GM21381 (cell line): ENCODE measurements at regions not wholly inside any gene's neighbourhood (a gene's known extent, or its start where the extent isn't known, plus 50 kb on each side); places are given as distances from the start of the nearest gene placed in this dataset.
"Not testable (repeated sequence)": the region's sequence is repeated elsewhere in the genome, so short reads cannot be mapped to it uniquely, and the experiment has no call there.

Source experiments
- ATAC-seq: cut with Tn5 transposase; IDR thresholded peaks from one replicate; pipeline ENCODE4 v1.9.1; 2021; ENCODE audit warnings: mild to moderate bottlenecking, moderate library complexity; ENCODE audit not compliant: unreplicated experiment

- no peak for ATAC-seq
Measured at GRCh38 chr6:103122766-103123601, 1729.5 kb downstream of the GRIK2 start.

DNA sequence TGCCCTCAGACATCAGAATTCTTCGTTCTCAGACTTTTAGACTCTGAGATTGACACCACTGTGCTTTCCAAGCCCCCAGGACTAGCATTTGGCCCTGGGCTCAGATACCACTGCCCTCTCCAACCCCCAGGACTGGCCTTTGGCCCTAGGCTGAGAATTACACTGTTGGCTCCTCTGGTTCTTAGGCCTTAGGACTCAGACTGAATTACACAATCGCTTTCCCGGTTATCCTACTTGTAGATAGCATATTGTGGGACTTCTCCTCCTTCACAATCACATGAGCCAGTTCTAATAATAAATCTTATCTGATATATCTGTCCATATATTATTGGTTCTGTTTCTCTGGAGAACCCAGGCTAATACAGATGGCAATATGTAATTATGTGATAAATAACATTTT is 1725.5 kb downstream of the GRIK2 start:
- no peak for ATAC-seq

DNA sequence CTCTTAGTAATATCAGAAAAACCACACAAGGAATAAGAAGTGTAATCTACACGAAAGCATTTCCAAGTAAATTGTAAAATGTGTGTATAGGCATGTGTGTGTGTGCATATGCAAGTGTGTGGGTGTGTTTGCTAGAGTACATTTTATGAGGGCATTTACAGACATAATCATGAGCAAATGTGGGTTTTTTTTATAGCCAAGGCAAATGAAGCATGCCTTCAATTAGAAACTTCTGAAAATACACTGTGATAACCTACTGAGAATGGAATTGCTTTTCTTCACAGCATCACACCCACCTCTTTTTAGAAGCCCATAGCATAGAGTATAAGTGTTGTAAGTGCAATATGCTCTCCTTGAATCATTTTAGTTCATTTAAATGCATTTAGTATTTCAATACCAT is 1721.1 kb downstream of the GRIK2 start:
- no peak for ATAC-seq

DNA sequence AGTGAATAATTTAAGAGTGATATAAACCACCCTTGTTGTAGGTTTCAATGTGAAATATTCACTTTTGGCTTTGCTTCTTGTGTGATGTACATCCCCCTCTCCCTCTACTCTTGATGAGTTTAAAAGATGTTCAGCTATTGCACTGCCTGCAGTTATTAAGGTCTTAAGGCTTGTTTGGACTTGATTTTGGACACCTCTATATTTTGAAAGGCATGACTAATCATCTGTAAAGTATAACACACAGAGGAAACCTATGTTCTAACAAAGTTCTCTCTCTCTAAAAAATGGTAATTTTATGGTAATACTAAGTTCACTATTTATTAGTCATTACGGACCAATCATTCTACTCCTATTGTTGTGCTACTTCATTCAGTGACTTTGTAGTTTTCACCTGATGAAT is 1719.9 kb downstream of the GRIK2 start:
- ATAC-seq: no peak

DNA sequence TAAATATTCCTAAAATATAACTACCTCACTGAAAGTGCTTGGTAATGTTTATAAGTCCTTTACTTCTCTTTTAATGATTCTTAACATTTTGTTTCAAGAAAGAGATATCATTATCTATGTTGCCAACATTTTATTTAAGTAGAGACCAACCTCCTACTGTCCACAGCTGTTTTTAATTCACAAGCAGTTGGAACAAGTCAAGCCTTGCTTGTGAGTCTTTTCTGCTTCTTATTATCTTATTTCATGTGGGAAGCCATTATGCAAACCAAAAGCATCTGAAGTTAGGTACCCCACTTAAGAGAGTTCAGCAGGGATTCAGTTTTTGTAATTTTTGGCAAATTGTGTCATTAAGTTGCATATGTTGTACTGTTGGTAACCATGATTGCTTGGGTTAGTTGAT is 1714.5 kb downstream of the GRIK2 start:
- no peak for ATAC-seq

- no peak for ATAC-seq
Measured at GRCh38 chr6:103105686-103106085, 1712.2 kb downstream of the GRIK2 start.

- no peak for ATAC-seq
Measured at GRCh38 chr6:103101267-103101666, 1707.8 kb downstream of the GRIK2 start.

- not testable (repeated sequence) for ATAC-seq
Measured at GRCh38 chr6:103092414-103092813, 1698.9 kb downstream of the GRIK2 start.

DNA sequence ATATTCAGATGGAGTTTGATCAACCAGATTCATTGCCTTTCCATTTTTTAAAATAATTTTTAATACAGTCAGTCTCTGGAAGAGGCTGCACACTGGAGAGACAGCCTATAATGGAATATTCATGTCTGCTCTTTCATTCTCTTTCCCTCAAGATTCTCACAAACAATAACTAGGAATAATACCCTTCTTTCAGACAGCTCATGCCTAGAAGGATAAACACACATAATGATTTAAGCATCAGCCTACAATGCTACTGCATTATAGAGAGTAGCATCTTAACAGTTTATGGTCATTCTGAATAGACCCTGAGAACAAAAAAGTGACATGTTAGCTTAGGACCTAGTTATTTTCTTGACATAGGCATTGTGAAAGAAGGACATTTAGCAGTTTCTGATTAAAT is 1692.3 kb downstream of the GRIK2 start:
- no peak for ATAC-seq

DNA sequence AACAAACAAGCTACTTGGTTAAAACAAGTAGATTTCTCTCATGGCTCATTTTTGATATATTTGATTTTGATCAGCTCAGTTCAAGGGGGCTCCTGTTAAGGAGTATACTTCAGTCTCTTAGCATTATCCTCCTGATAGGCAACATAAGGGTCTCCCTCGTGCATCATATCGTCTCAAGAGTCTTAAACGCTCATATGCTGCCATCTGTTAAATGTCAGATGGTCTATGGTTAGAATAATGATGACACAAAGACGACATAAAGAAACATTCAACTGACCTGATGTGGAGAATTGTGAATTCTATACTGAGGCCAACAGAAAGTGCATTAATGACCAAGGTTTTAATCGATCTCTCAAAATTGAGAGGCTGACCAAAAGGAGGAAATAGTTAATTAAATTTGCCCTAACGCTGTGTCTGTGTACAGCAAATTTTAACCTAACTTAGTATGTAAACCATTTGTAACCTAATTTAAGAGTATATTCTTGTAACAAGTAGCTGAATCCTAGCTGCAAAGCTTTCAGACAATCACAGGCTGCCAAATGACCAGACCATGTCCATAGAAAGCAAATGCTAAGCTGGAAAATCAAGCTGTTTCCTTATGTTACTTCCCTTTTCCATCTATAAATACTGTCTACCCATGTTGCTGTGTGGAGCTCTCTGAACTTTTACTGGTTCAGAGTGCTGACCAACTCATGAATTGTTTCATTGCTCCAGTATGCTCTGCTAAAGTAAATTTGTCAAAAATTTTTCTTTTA is 1688.5 kb downstream of the GRIK2 start:
- ATAC-seq: no peak

DNA sequence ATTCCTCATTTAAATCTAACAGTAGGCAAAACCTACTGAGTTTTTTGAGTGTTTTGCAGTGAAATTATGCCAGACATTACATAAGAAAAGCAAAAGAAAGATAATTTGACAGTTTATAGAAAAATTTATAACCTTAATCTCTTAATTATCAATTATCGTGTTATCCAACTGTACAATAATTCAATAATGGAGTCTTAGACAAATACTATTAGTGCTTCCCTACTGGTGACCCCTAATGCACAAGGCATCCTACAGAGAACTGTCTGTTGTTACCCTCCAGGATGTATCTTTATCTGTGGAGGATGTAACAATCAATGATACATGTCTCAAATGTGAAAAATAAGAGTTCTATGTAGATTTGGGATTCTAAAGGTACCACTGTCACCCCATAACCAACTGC is 1687.6 kb downstream of the GRIK2 start:
- ATAC-seq: no peak

DNA sequence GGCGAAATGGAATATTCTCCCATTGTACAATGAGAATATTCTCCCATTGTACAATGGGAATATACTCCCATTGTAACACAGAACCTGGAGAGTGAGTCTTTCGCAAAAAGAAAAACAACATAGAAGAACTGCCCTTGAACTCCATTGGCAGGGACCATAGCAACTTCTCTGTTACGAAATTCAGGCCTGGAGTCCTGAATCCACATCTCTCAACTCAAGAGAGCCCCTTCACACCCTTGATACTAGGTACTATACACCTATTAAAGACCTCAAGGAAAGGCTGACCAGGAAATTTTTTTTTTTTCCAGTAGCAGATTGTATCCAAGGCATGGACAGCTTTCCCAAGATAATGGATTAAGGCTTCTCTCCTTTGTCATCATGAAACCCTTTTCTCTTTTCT is 1687.0 kb downstream of the GRIK2 start:
- no peak for ATAC-seq

GRCh38 chr6:103079867-103080266 is 1686.4 kb downstream of the GRIK2 start:
- no peak for ATAC-seq

GRCh38 chr6:103062136-103062535 is 1668.6 kb downstream of the GRIK2 start:
- no peak for ATAC-seq

DNA sequence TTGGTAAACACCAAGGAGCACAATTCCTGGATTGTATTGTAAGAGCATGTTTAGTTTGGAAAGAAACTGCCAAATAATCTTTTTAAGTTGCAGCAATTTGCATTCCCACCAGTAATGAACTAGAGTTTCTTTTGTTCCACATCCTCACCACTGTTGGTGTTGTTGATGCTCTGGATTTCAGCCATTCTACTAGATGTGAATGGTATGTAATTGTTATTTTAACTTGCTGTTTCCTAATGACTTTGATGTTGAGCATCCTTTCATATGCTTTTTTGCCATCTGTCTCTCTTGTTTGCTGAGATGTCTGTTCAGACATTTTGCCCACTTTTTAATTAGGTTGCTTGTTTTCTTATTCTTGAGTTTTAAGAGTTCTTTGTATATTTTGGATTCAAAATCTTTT is 1654.1 kb downstream of the GRIK2 start:
- ATAC-seq: no peak

- no peak for ATAC-seq
Measured at GRCh38 chr6:103042336-103042735, 1648.8 kb downstream of the GRIK2 start.

- ATAC-seq: no peak
Measured at GRCh38 chr6:103036846-103037245, 1643.3 kb downstream of the GRIK2 start.

- ATAC-seq: no peak
Measured at GRCh38 chr6:103027271-103027931, 1633.9 kb downstream of the GRIK2 start.

DNA sequence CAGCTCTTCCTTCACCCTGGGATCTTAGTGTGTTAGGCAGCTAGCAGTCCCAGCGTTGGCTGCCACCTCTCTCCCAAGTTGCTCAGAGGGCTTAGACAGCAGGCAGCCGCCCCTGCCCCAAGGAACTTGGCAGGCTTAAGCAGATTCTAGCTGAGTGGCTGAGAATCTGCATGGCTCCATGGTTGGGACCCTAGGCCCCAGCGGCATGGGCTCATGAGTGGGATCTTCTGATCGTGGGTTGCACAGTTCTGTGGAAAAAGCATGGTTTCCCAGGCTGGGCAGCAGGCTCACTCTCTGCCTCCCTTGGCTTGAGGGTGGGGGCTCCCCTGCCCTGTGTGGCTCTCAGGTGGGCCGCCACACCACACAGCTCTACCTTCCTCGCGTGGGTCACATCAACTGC is 1624.9 kb downstream of the GRIK2 start:
- ATAC-seq: no peak

DNA sequence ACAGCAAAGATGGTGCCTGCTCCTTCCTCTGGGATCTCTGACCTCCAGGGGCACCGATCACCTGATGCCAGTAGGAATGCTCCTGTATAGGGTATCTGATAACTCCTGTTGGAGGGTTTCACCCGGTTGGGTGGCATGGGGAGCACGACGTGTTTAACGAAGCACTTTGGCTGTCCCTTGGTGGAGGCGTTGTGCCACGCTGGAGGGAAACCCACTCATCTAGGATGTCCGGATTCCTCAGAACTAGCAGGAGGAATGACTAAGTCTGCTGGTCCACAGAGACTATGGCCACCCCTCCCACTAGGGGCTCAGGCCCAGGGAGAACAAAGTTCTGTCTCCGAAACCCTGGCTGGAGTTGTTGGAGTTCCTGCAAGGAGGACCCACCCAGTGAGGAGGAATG is 1624.4 kb downstream of the GRIK2 start:
- ATAC-seq: no peak

- ATAC-seq: no peak
Measured at GRCh38 chr6:103011605-103012004, 1618.1 kb downstream of the GRIK2 start.

DNA sequence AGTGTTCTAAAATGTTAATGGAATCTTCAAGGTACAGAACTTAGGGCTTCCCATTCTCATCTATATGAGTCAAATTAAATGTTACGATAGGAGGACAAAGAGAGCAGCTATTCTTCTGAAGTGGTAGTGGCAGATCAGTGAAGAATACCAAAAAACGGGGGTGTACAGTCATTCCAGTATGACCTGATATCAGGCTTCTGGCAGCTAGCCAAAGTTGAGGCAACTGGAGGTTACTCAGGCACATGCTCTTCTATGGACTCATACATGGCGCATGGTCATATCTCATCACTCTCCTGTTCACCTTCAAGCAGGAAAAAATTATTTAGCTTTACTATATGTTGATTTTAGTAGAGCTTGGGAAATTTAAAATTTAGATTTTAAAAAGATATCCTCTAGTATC is 1608.8 kb downstream of the GRIK2 start:
- ATAC-seq: no peak
